Activated CD8-positive, alpha-beta T cell treated with anti-CD3 and anti-CD28 coated beads for 36 hours (primary cell): ENCODE measurements at regions not wholly inside any gene's neighbourhood (a gene's known extent, or its start where the extent isn't known, plus 50 kb on each side); places are given as distances from the start of the nearest gene placed in this dataset.

Experiments
- ATAC-seq: fragments of 200-7000 bp; cut with Tn5 transposase; one replicate; pipeline ENCODE4 v1.10.0; 2021; ENCODE audit warnings: mild to moderate bottlenecking, moderate library complexity
- CTCF ChIA-PET: fragments of 350-600 bp; sonication (Branson Sonifier 250); formaldehyde crosslinking; loops from one replicate; lab custom pipeline; 2021; ENCODE audit warnings: antibody characterized with exemption; lab: Charles Lee
- POLR2A ChIA-PET: fragments of 350-600 bp; sonication (Branson Sonifier 250); formaldehyde crosslinking; loops from one replicate; lab custom pipeline; 2021; ENCODE audit warnings: antibody characterized with exemption; lab: Charles Lee
- DNase-seq: peaks from one replicate; pipeline ENCODE4 v3.0.0-alpha.2; 2020
- H3K27ac Mint-ChIP-seq: one replicate; pipeline ENCODE4 v1.8.0; 2021; ENCODE audit warnings: mild to moderate bottlenecking, mixed read lengths
- H3K27me3 Mint-ChIP-seq: one replicate; pipeline ENCODE4 v1.8.0; 2021; ENCODE audit warnings: mixed read lengths
- H3K36me3 Mint-ChIP-seq: one replicate; pipeline ENCODE4 v1.8.0; 2021; ENCODE audit warnings: low read depth, mixed read lengths
- H3K4me1 Mint-ChIP-seq: one replicate; pipeline ENCODE4 v1.8.0; 2021; ENCODE audit warnings: low read depth, mixed read lengths
- H3K4me3 Mint-ChIP-seq: one replicate; pipeline ENCODE4 v1.8.0; 2021; ENCODE audit warnings: mild to moderate bottlenecking, moderate library complexity, mixed read lengths
- H3K9me3 Mint-ChIP-seq: one replicate; pipeline ENCODE4 v1.8.0; 2021; ENCODE audit warnings: mixed read lengths
- intact Hi-C: fragments of 100-400 bp; cut with micrococcal nuclease; formaldehyde crosslinking; loops from one replicate; pipeline ENCODE4 v1.10.0; 2022
- TF ChIP-seq, protein P1 (sequence below): fragments of 200-600 bp; IDR thresholded peaks from one replicate; pipeline ENCODE4 v1.8.0; 2022; ENCODE audit warnings: antibody characterized with exemption, mild to moderate bottlenecking

DNA sequence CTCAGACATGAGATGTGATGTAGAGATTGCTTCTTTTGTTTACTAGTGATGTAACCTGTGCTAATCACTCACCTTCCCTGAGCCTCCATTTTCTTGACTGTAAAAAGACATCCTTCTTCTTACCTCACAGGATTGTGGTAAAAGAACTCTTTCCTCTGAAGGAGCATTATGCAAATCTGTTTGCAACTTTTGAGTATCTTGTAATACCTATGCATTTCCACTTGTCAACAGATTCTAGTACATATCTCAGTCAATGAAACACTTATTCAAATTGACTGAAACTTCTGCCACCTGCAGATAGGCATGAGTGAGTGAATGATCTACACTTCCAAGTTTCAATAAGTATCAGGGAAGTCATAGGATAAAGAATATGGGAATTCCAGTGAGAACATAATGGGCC lies 174.7 kb downstream of the HHIPL2 start:
- no peaks in the 10 kb centered on the region for H3K27me3 Mint-ChIP-seq

DNA sequence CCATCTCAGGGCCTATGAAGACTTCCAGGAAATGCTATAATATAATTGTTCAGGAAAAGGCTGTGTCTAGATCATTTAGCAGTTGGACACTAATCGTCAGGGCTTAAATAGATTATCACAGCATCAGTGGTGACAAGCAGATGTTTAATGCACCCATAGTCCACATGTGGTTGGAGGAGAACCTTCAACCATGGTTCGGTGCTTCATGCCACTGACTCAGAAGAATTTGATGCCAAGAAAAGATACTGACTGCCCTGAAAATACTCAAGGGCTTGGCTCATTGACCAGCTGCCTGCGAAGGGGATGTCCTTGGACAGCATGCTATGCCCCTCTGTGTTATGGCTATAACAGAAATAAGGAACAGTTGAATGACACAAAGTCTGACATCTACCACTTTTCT lies 175.7 kb downstream of the HHIPL2 start:
- ATAC-seq, result no peak
- ChIA-PET POLR2A (no interaction called here), CTCF (interaction anchor here (1.6 kb wide), 1 partner anchor 12 kb away, joined by 3 read pairs; no protein-coding TSS in a partner anchor)
- intact Hi-C loops, result no loop called here
- Mint-ChIP-seq H3K27ac (no peak overlapping the region), H3K4me3 (no peak overlapping the region), H3K36me3 (no peaks in the 10 kb centered on the region), H3K4me1 (peaks cover 2% of the 10 kb centered on the region), H3K9me3 (no peaks in the 10 kb centered on the region), H3K27me3 (no peaks in the 10 kb centered on the region)
- TF ChIP-seq, protein P1, sequence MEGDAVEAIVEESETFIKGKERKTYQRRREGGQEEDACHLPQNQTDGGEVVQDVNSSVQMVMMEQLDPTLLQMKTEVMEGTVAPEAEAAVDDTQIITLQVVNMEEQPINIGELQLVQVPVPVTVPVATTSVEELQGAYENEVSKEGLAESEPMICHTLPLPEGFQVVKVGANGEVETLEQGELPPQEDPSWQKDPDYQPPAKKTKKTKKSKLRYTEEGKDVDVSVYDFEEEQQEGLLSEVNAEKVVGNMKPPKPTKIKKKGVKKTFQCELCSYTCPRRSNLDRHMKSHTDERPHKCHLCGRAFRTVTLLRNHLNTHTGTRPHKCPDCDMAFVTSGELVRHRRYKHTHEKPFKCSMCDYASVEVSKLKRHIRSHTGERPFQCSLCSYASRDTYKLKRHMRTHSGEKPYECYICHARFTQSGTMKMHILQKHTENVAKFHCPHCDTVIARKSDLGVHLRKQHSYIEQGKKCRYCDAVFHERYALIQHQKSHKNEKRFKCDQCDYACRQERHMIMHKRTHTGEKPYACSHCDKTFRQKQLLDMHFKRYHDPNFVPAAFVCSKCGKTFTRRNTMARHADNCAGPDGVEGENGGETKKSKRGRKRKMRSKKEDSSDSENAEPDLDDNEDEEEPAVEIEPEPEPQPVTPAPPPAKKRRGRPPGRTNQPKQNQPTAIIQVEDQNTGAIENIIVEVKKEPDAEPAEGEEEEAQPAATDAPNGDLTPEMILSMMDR, result no peak
- no peak for DNase-seq

More for the DNA sequence above, 174.7 kb downstream of the HHIPL2 start:
- intact Hi-C loops, result no loop called here
- ChIA-PET CTCF (no interaction called here), POLR2A (no interaction called here)
- ATAC-seq (no peak), DNase-seq (no peak)
- TF ChIP-seq, protein P1, result no peak
- Mint-ChIP-seq H3K4me3 (no peak overlapping the region), H3K27ac (no peak overlapping the region), H3K36me3 (no peaks in the 10 kb centered on the region), H3K9me3 (no peaks in the 10 kb centered on the region), H3K4me1 (peaks cover 2% of the 10 kb centered on the region)

DNA sequence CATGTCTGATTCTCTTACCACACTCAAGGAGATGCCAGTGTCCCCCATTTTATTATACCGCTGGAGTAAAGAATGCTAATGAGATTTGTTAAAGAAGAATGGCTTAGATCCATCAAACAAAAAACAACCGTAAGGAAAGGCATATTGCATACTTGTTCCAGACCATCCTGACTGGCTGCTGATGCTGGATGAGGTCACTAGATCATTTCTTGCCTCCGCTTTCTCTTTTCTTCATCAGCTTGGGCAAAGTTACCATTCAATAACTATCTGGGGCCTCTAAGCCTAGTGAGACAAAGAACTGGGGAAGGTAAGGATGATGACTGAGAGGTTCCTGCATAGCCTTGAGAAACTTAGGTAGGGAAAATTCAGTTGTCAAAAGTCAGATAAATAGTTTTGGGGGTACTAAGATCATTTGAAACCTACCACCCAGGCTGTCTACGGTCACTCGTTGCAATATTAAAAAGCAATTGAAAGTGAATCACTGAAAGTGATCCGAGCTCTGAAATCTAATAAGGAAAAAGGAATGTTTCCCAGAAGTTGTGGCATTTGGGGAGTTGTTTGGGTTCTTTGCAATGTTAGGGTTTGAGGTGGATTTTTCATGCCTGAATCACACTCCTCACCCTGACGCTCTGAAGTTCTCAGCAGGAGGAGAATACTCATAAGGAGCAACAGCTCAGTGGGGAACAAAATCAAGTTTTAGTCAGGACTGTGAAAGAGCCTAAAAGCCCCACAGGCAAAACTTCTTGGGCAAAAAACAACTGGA lies 176.8 kb downstream of the HHIPL2 start:
- no peaks in the 10 kb centered on the region for H3K36me3 Mint-ChIP-seq
- no peak for DNase-seq
- ChIA-PET CTCF (interaction anchor here (1.1 to 1.6 kb wide), 2 partner anchors 11 to 84 kb away, joined by 3 read pairs; no protein-coding TSS in a partner anchor), POLR2A (no interaction called here)
- H3K27me3 Mint-ChIP-seq, result no peaks in the 10 kb centered on the region
- peaks cover under 1% of the 10 kb centered on the region for H3K4me1 Mint-ChIP-seq
- H3K4me3 Mint-ChIP-seq, result no peak overlapping the region
- intact Hi-C loops, result no loop called here
- no peak overlapping the region for H3K27ac Mint-ChIP-seq
- H3K9me3 Mint-ChIP-seq, result no peaks in the 10 kb centered on the region
- TF ChIP-seq, protein P1, result no peak
- no peak for ATAC-seq

DNA sequence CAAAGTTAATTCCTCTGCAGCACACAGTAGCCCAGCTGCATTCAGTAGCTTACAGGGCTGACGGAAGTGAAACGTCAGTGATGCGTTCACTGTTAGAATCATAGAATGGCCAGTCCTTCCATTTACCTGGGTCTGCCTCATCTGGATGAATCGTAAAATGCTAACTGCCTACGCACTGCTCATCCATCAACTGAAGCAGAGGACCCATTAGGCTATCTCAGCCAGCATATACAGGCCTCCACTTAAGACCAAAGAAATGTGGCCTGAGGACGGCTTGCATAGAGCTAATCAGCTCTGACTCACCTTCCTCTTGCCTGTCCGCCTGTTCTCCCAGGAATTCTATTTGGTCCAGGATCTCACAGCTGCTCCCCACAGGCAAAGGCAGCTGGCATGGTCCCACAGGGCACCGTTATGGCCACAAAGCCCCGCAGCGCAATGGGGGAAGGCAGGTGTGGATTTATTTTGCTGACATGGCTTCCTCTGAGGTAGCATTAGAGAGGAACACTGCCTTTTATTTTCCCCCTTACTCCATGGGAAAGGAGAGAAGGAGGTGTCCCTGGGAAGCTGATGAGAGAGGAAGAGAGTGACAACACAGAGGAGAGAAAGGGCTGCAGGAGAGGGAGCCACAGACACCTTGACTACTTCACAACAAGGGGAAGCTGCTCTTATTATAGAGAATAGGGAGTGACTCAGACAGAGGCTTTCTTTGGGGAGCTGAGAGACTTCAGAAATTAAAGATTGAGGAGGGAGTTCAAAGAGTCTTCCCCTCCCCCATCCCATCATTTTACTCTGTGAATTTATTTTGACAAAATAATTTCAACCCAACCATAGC lies 177.6 kb downstream of the HHIPL2 start:
- no peak for ATAC-seq
- Mint-ChIP-seq H3K4me1 (no peaks in the 10 kb centered on the region), H3K36me3 (no peaks in the 10 kb centered on the region), H3K27ac (no peak overlapping the region), H3K9me3 (no peaks in the 10 kb centered on the region), H3K4me3 (no peak overlapping the region), H3K27me3 (no peaks in the 10 kb centered on the region)
- TF ChIP-seq, protein P1, result no peak
- intact Hi-C loops, result no loop called here
- ChIA-PET POLR2A (no interaction called here), CTCF (interaction anchor here (1.1 to 1.6 kb wide), 2 partner anchors 11 to 85 kb away, joined by 3 read pairs; no protein-coding TSS in a partner anchor)
- DNase-seq, result no peak

DNA sequence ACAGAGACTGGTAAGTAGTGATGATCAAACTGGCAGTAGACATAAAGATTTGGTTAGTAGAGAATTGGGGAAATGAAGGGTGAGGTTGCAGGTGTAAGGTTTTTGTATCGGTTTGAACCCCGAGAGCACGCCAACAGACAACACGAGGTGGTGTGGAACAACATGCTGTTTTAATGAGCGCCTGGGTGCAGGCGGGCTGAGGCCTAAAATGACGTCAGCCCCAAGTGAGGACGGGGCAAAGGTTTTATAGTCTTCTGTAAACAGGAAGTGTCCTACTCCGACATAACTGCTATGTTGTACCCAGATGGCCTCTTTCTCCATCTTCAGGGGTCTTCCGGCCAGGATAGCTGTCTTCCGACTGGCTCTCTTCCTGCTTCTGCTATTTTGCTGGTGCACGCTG lies 178.8 kb downstream of the HHIPL2 start:
- ChIA-PET CTCF (no interaction called here), POLR2A (no interaction called here)
- Mint-ChIP-seq H3K36me3 (no peaks in the 10 kb centered on the region), H3K9me3 (no peaks in the 10 kb centered on the region), H3K27ac (no peak overlapping the region), H3K4me1 (no peaks in the 10 kb centered on the region), H3K27me3 (no peaks in the 10 kb centered on the region), H3K4me3 (no peak overlapping the region)
- TF ChIP-seq, protein P1, result no peak
- ATAC-seq, result no peak
- intact Hi-C loops, result no loop called here
- no peak for DNase-seq
